ENCODE measurements at regions not wholly inside any gene's neighbourhood (a gene's known extent, or its start where the extent isn't known, plus 50 kb on each side); places are given as distances from the start of the nearest gene placed in this dataset.

- Histone ChIP-seq H3K4me3 (no peak overlapping the region), H3K9me3 (no peaks in the 10 kb centered on the region), H3K27me3 (peaks cover 0 to 24% (median 0%) of the 10 kb centered on the region in 7 donors), H3K36me3 (no peaks in the 10 kb centered on the region), H3K4me1 (peaks cover 0 to 21% (median 4%) of the 10 kb centered on the region in 9 donors), H3K27ac (no peak overlapping the region)
- no peak for DNase-seq
- TF ChIP-seq CTCF (IDR thresholded peaks at IDR 0.05) = no peak
- intact Hi-C loops (cut with DNase I) = no loop called here
- 52 to 53% methylated on average over 9 of the region's 9 CpGs for WGBS, 2 donors
- ATAC-seq = peak in 1 of 8 donors; percentile 43
Measured at GRCh38 chr2:204226305-204226880, 289.8 kb downstream of the ICOS start.

DNA sequence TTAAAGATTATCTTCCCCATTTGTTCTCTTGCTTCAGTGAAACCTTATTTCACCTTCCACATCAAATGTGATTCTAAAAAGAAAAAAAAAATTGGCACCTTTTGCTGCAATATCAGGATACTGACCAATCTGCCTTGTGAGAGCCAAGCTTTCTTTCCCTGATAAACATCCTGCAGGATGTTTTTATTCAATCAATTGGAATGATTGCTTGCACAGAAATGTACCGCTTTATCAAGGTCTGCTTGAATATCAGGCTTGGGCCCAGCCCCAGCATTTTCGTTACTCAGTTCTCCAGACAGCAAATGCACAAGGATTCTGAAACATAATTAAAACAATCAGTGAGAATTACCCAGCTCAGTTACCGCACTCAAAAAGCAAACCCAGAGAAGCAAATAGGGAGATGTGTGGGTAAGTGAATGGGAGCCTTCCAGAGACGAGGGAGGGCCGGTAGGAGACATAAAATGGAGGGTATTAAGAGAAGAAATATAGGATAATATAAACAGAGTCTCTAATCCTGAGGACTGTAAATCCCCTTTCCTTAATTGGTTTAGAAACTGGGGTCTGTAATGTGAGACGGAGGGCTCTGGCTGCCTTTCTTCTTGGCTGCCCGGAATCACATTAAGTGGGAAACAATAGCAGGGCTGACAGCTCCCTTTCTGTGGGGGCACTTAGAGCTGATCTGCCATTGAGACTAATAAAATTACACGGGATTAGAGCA lies 291.8 kb downstream of the ICOS start:
- WGBS, 2 donors = 50 to 56% methylated on average over 8 of the region's 8 CpGs
- Histone ChIP-seq H3K27ac (peak overlapping the region in 6 of 10 donors; percentile 7 to 77 (median 40)), H3K4me1 (peaks cover 0 to 21% (median 4%) of the 10 kb centered on the region in 9 donors), H3K36me3 (no peaks in the 10 kb centered on the region), H3K9me3 (no peaks in the 10 kb centered on the region), H3K27me3 (peaks cover 0 to 24% (median 0%) of the 10 kb centered on the region in 7 donors), H3K4me3 (no peak overlapping the region)
- DNase-seq = no peak
- peak in 5 of 8 donors; percentile 33 to 75 (median 52) for ATAC-seq
- intact Hi-C loops (cut with DNase I) = no loop called here
- no peak for TF ChIP-seq CTCF (IDR thresholded peaks at IDR 0.05)

DNA sequence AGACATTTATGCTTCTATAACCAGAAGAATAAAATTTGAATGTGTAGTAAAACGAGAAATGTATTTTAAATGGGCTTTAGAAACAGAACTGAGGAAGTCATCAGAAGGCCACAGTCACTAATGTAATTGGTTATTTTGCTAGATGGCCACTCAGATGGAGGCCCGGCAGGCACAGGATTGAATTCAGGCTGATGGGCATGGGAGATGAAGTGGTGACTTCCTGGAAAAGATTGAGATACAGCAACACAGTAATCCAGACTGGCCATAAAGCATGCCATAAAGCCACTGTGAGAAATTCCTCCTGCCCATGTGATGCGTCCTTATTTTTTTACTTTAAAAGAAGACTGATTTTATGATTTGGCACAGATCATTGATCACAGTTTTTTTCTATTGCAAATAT lies 297.7 kb downstream of the ICOS start:
- ATAC-seq = no peak
- 95 to 97% methylated on average over 3 of the region's 3 CpGs for WGBS, 2 donors
- H3K4me3 ChIP-seq = no peak overlapping the region
- peaks cover 0 to 2% (median 0%) of the 10 kb centered on the region in 9 donors for H3K4me1 ChIP-seq
- H3K27ac ChIP-seq = no peak overlapping the region
- H3K9me3 ChIP-seq = no peaks in the 10 kb centered on the region
- H3K36me3 ChIP-seq = no peaks in the 10 kb centered on the region
- no peak for DNase-seq
- no peaks in the 10 kb centered on the region for H3K27me3 ChIP-seq
- TF ChIP-seq CTCF (IDR thresholded peaks at IDR 0.05) = no peak
- intact Hi-C loops (cut with DNase I) = no loop called here

GRCh38 chr2:204234879-204235278 lies 298.3 kb downstream of the ICOS start:
- TF ChIP-seq CTCF (IDR thresholded peaks at IDR 0.05) = no peak
- H3K4me3 ChIP-seq = no peak overlapping the region
- ATAC-seq = no peak

More at GRCh38 chr2:204234879-204235278, 298.3 kb downstream of the ICOS start:
- intact Hi-C loops (cut with DNase I) = no loop called here
- Histone ChIP-seq H3K4me1 (no peaks in the 10 kb centered on the region), H3K36me3 (no peaks in the 10 kb centered on the region), H3K9me3 (no peaks in the 10 kb centered on the region), H3K27ac (no peak overlapping the region), H3K27me3 (no peaks in the 10 kb centered on the region)
- DNase-seq = no peak
- 85 to 88% methylated on average over 4 of the region's 4 CpGs for WGBS, 2 donors

All from heart right ventricle (tissue), 16 donors.